Middle frontal gyrus (tissue), 1 donor: ENCODE measurements at regions not wholly inside any gene's neighbourhood (a gene's known extent, or its start where the extent isn't known, plus 50 kb on each side); places are given as distances from the start of the nearest gene placed in this dataset.
"Not testable (repeated sequence)": the region's sequence is repeated elsewhere in the genome, so short reads cannot be mapped to it uniquely, and the experiment has no call there.

Source experiments
- DNase-seq: peaks from one replicate; pipeline ENCODE4 v3.0.0-alpha.2; 2015; ENCODE audit warnings: low spot score; ENCODE audit errors: extremely low spot score

GRCh38 chr12:78331753-78332152 is 501.1 kb downstream of the NAV3 start:
- DNase-seq: no peak

- no peak for DNase-seq
Observed at GRCh38 chr12:78338054-78338785, 507.5 kb downstream of the NAV3 start.

GRCh38 chr12:78340406-78340805 is 509.7 kb downstream of the NAV3 start:
- DNase-seq: no peak

DNA sequence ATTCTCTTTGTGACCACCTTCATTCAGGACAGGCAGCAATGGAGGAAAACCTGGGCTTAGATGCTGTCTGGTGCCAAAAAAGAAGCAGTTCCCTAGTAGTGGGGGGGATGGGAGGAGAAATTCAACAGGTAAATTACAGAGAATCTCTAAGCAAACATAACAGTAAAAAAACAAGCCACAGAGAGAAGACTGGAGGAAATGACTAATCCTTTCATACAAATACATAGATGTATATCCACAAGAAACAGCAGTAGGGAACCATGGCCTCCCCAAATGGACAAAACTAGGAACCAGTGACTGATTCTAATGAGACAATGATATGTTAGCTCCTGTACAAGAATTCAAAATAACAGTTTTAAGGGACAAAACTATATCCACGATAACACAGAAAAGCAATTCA is 513.0 kb downstream of the NAV3 start:
- no peak for DNase-seq

DNA sequence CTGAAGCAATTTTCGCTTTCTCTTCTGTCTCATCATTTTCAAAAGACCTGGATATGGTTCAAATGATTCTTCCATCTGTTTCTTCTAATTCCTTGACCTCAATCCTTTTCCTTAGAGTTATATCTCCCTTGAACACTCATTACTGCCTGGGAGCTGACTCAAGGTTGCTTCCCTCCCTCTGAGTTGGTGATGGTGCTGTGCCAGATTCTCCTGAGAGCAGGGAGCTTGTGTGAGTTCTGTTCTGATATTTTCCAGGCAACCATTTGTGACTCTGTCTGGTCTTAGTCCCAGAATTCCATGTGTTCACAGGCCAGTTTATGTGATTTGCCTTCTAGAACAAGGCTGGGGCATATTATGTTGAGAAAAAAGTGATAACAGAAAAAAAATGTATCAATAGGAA is 505.1 kb upstream of the SYT1 start:
- DNase-seq: no peak

GRCh38 chr12:78361683-78362082 is 502.9 kb upstream of the SYT1 start:
- no peak for DNase-seq

DNA sequence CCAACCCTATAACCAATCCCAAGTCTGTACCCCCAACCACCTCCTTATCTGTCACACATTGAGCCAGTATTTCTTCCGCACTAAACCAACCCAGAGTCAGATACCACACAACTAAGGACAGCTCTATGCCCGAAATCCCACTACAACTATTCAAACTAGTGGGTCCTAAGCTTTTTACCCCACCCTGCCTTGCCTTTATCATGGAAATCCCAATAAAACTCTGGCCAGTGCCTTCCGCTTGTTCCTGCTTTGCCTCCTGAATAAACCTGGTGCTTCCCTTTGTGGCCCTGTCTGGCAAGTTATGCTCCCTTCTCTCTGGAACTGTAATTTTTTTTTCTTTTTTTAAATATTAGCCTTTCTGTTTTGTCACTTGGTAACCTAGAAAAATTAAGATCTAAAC is 493.3 kb upstream of the SYT1 start:
- DNase-seq: no peak

DNA sequence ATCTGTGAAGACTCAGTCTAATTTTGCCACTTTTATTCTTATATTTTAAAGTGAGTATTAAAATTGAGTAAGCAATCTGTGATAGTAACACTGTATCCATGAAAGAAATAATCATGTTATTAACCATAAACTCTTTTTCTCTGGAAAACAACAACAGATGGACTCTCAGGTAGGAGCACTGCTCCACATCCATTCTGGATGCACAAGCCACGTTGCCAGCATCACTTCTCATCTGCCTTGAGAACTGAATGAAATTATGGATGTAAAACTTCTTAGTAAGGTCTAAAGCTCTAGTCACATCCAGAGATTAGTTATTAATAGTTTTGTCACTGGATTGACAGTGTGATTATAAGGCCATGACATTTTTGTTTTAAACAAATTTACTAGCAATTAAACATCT is 489.1 kb upstream of the SYT1 start:
- DNase-seq: no peak

- no peak for DNase-seq
Observed at GRCh38 chr12:78376257-78376656, 488.3 kb upstream of the SYT1 start.

- DNase-seq: not testable (repeated sequence)
Observed at GRCh38 chr12:78379065-78379464, 485.5 kb upstream of the SYT1 start.

- no peak for DNase-seq
Observed at GRCh38 chr12:78383414-78383813, 481.2 kb upstream of the SYT1 start.

DNA sequence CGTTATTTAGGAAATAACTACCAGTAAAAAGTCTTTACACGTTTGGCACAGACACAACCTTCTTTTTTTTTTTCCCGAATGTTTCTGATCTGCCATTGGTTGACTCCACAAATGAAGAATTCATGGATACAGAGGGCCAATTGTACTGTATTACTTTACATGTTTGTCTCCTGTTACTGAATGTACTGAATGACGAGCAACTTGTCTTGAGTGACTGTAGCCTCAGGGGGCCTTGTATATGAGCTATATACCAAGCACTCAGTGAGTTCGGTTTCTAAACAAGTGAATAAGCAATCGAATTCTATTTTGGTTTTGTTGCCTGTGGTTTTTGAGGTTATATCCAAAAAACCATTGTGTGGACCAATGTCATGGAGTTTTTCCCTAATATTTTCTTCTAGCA is 480.0 kb upstream of the SYT1 start:
- no peak for DNase-seq

DNA sequence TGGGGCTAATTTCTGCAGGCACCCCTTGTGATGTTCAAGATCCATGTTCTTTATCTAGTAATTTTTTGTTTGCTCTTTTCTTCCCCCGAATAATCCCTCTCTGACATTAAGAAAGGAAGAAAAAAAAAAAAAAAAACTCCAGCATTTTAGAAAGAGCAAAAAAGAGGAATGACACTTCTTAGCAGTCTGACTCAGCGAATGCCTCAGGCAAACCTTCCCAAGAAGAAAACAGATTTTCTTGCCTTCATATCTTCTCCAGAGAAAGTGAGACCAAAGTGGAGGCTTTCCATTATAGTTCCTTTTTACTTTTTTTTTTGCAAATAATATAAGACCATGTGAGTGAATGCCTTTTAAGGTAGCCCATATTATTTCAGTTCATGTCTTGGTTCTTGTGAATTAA is 479.0 kb upstream of the SYT1 start:
- DNase-seq: no peak

DNA sequence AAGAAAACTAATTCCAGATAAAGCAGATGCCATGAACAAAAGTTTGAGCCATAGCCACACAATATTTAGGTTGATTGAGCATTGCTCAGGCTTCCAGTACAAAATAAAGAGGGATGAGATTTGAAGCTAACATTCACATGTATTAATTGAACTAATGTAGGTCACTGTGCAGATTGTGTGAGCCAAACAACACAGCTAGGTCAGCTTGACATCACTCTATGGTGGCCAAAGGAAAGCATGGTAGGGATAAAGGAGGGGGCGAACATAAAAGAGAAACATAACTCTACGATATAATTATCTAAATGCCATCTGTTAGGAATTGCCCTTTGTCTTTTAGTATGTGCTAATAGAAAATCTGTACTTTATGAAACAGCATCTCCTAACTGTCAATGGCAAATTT is 477.7 kb upstream of the SYT1 start:
- no peak for DNase-seq

GRCh38 chr12:78387721-78388120 is 476.9 kb upstream of the SYT1 start:
- no peak for DNase-seq

GRCh38 chr12:78388461-78388860 is 476.1 kb upstream of the SYT1 start:
- no peak for DNase-seq

GRCh38 chr12:78390920-78391319 is 473.7 kb upstream of the SYT1 start:
- DNase-seq: no peak

GRCh38 chr12:78392918-78393317 is 471.7 kb upstream of the SYT1 start:
- no peak for DNase-seq

GRCh38 chr12:78395961-78396360 is 468.6 kb upstream of the SYT1 start:
- DNase-seq: no peak

DNA sequence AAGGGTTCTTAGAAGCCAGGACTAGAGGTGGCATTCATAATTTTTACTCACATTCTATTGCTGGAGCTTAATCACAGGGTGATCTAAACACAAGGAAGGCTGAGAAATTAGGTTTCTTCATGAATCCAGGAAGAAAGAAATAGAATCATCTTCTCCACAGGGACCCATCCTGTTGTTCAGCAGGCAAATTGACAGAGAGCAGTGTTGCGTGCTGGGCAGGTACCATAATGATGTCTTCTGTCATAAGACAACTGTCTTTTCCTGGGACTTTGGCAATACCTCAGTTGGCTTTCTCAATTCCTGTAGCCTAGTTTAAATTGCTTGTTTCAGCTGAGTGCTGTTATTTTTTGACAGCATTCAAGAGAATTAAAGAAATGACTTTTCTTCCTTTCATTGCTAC is 468.0 kb upstream of the SYT1 start:
- no peak for DNase-seq

DNA sequence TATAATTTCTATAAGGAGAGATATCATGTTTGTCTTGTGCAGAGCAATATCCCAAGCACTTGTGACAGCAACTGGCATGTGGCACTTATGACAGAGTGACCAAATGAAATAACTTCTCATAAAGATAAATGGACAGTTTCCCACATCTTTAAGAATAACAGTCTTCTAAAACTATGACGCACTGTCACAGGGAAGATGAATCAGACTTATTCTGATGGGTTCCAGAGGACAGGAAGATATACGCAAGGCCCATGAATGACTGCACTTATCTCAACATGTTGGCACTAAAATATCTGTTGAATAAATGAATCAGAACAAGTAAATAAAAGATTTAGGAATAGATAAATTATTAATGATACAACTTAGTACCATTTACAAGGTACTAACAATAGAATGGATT is 465.8 kb upstream of the SYT1 start:
- no peak for DNase-seq

DNA sequence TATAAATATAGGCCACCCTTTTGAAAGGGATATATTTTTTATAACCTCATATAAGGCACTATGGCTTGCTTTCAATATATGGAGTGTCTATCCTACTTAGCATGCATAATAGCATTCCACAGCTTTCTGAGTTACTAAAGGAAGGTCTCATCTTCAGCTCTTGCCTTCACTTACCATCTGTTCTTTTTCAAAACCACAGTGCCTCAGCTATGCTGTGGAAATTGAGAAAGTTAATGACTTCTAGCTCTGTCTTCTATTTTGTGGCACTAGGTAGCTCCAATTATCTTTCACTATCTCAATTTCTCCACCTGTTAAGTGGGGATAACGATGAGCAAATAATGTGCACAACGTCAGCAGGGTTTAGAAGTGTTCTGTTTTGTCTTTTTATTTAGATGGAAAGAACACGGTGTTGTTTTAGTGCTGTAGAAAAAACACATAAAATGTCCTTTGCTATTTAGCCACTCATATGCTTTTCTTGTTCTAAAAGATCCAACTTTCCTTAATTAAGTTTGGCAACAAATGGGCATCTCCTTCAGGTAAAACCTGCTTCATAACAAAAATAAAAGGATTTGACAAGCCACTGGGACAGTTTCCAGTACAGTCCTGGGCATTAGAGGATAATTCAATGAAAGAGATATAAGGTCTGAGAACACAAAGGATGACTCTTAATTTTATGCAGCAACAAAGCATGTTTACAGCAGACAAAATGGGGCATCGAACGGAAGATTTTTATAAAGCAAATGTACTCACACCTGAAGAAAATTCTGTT is 462.0 kb upstream of the SYT1 start:
- DNase-seq: no peak

GRCh38 chr12:78403136-78403535 is 461.4 kb upstream of the SYT1 start:
- DNase-seq: no peak
